ENCODE measurements at regions not wholly inside any gene's neighbourhood (a gene's known extent, or its start where the extent isn't known, plus 50 kb on each side); places are given as distances from the start of the nearest gene placed in this dataset.

- Histone ChIP-seq H3K27ac (no peak overlapping the region), H3K4me3 (no peak overlapping the region)
- no peak for DNase-seq (ENCODE audit: low spot score)
- TF ChIP-seq CTCF (IDR thresholded peaks at IDR 0.05), result no peak
Measured at GRCh38 chrX:138939038-138939437, 227.5 kb upstream of the FGF13 start.

DNA sequence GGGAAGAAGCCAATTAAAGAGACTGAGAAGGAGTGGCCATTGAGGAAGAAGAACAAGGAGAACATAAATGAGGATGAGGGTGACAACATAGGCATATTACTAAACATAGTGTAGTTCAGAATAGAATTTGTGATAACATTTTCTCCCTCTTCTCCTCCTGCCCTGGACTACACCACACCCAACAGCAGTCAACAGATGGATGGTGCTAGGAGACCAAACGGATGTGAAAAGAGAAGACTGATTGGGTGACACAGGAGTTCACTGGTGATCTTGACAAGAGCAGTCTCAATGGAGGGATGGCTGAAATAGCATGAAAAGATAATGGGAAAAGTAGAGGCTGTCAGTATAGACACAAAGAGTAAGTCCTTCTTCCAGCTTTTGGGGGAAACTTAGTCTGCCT lies 226.5 kb upstream of the FGF13 start:
- no peak for DNase-seq (ENCODE audit: low spot score)
- Histone ChIP-seq H3K27ac (no peak overlapping the region), H3K4me3 (no peak overlapping the region)
- TF ChIP-seq CTCF (IDR thresholded peaks at IDR 0.05), result no peak

- no peak overlapping the region for H3K27ac ChIP-seq
- DNase-seq (ENCODE audit: low spot score), result no peak
- H3K4me3 ChIP-seq, result no peak overlapping the region
- TF ChIP-seq CTCF (IDR thresholded peaks at IDR 0.05), result no peak
Measured at GRCh38 chrX:138931212-138931611, 219.7 kb upstream of the FGF13 start.

GRCh38 chrX:138930583-138930945 lies 219.0 kb upstream of the FGF13 start:
- TF ChIP-seq CTCF (IDR thresholded peaks at IDR 0.05), result no peak
- DNase-seq (ENCODE audit: low spot score), result no peak
- Histone ChIP-seq H3K27ac (no peak overlapping the region), H3K4me3 (no peak overlapping the region)

- no peak overlapping the region for H3K27ac ChIP-seq
- no peak for TF ChIP-seq CTCF (IDR thresholded peaks at IDR 0.05)
- no peak for DNase-seq (ENCODE audit: low spot score)
- no peak overlapping the region for H3K4me3 ChIP-seq
Measured at GRCh38 chrX:138929926-138930582, 218.5 kb upstream of the FGF13 start.

DNA sequence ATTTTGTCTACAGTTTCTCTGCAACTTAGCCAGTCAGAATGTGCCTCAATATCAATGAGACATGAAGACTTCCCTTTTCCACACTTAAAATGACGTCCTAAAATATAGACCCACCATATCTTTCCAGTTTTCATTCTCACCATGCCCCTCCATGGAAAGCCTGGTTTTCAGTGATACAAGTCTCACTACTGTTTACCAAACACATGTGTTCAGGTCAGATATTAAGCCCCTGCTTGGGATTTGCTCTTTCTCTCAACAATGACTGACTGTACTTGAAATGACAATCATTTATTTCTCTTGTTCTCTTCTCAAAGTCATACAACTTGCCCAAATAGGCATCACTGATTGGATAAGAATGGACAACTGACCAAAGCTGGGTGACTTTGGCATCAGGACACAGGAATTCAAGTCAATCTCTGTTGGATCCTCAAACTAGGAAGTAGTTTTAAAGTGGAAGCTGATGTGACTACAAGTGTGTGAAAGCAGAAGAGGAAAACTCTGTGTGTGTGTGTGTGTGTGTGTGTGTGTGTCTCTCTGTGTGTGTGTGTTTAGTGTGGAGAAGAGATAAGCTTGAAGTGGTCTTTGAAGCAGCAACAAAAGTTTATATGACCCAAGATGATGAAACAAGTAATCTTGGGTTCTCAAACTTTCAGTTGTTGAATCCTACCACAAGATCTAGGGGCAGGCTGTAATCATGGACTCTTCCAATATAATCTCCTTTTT lies 217.4 kb upstream of the FGF13 start:
- no peak overlapping the region for H3K27ac ChIP-seq
- no peak for TF ChIP-seq CTCF (IDR thresholded peaks at IDR 0.05)
- H3K4me3 ChIP-seq, result no peak overlapping the region
- DNase-seq (ENCODE audit: low spot score), result no peak

- no peak for TF ChIP-seq CTCF (IDR thresholded peaks at IDR 0.05)
- no peak overlapping the region for H3K4me3 ChIP-seq
- DNase-seq (ENCODE audit: low spot score), result no peak
- H3K27ac ChIP-seq, result no peak overlapping the region
Measured at GRCh38 chrX:138925330-138925729, 213.8 kb upstream of the FGF13 start.
